Neural progenitor cell (in vitro differentiated cells): ENCODE measurements at regions not wholly inside any gene's neighbourhood (a gene's known extent, or its start where the extent isn't known, plus 50 kb on each side); places are given as distances from the start of the nearest gene placed in this dataset.

Source experiments
- DNase-seq: peaks from one replicate; pipeline ENCODE4 v3.0.0-alpha.2; 2016; ENCODE audit warnings: low spot score
- H2AFZ ChIP-seq: fragments of 200-600 bp; sonication (generic); replicated peaks from 2 replicates; pipeline ENCODE4 v1.6.1; 2016; ENCODE audit warnings: antibody characterized with exemption
- H3F3A ChIP-seq: fragments of 200-600 bp; sonication (generic); 2 replicates; pipeline ENCODE4 v1.6.1; 2016; ENCODE audit warnings: antibody characterized with exemption, low read depth
- H3K27ac ChIP-seq: fragments of 200-600 bp; sonication (generic); 2 replicates; pipeline ENCODE4 v1.5.1; 2016; ENCODE audit warnings: mild to moderate bottlenecking
- H3K27me3 ChIP-seq: fragments of 200-600 bp; sonication (generic); 2 replicates; pipeline ENCODE4 v1.6.1; 2016; ENCODE audit warnings: mild to moderate bottlenecking, moderate library complexity
- H3K36me3 ChIP-seq: fragments of 200-600 bp; sonication (generic); 2 replicates; pipeline ENCODE4 v1.5.1; 2016
- H3K4me1 ChIP-seq: fragments of 200-600 bp; sonication (generic); 2 replicates; pipeline ENCODE4 v1.6.1; 2016; ENCODE audit warnings: mixed run types
- H3K4me2 ChIP-seq: fragments of 200-600 bp; sonication (generic); 2 replicates; pipeline ENCODE4 v1.6.1; 2016
- H3K4me3 ChIP-seq: fragments of 200-600 bp; sonication (generic); 2 replicates; pipeline ENCODE4 v1.5.1; 2016
- H3K79me2 ChIP-seq: fragments of 200-600 bp; sonication (generic); 2 replicates; pipeline ENCODE4 v1.6.1; 2016; ENCODE audit warnings: low read depth
- H3K9ac ChIP-seq: fragments of 200-600 bp; sonication (generic); 2 replicates; pipeline ENCODE4 v1.6.1; 2016
- H3K9me3 ChIP-seq: fragments of 200-600 bp; sonication (generic); 2 replicates; pipeline ENCODE4 v1.5.1; 2016; ENCODE audit warnings: low read depth
- H4K20me1 ChIP-seq: fragments of 200-600 bp; sonication (generic); 2 replicates; pipeline ENCODE4 v1.6.1; 2016; ENCODE audit warnings: low read depth
- H3K27ac Mint-ChIP-seq: 3 replicates; pipeline ENCODE4 v1.8.0; 2021; ENCODE audit warnings: mixed read lengths
- H3K27me3 Mint-ChIP-seq: 2 replicates; pipeline ENCODE4 v1.8.0; 2022; ENCODE audit warnings: low read depth, mild to moderate bottlenecking, inconsistent platforms, moderate library complexity, mixed read lengths; ENCODE audit not compliant: insufficient read depth
- H3K36me3 Mint-ChIP-seq: 3 replicates; pipeline ENCODE4 v1.8.0; 2021; ENCODE audit warnings: mixed read lengths
- H3K4me1 Mint-ChIP-seq: 3 replicates; pipeline ENCODE4 v1.8.0; 2021; ENCODE audit warnings: mixed read lengths
- H3K4me3 Mint-ChIP-seq: 3 replicates; pipeline ENCODE4 v1.8.0; 2021; ENCODE audit warnings: mild to moderate bottlenecking, moderate library complexity, mixed read lengths
- H3K9me3 Mint-ChIP-seq: 3 replicates; pipeline ENCODE4 v1.8.0; 2020; ENCODE audit warnings: mixed read lengths
- EZH2 ChIP-seq: fragments of 200-600 bp; sonication (generic); IDR thresholded peaks from 2 replicates; pipeline ENCODE4 v1.6.1; 2017; ENCODE audit warnings: antibody characterized with exemption, mild to moderate bottlenecking, moderate library complexity
- EZH2phosphoT487 ChIP-seq: fragments of 200-600 bp; sonication (generic); IDR thresholded peaks from 2 replicates; pipeline ENCODE4 v1.6.1; 2017; ENCODE audit warnings: antibody characterized with exemption
- TF ChIP-seq, protein P1 (sequence below): fragments of 200-600 bp; sonication (generic); IDR thresholded peaks from 2 replicates; pipeline ENCODE4 v1.5.1; 2017; ENCODE audit warnings: antibody characterized with exemption, mild to moderate bottlenecking

DNA sequence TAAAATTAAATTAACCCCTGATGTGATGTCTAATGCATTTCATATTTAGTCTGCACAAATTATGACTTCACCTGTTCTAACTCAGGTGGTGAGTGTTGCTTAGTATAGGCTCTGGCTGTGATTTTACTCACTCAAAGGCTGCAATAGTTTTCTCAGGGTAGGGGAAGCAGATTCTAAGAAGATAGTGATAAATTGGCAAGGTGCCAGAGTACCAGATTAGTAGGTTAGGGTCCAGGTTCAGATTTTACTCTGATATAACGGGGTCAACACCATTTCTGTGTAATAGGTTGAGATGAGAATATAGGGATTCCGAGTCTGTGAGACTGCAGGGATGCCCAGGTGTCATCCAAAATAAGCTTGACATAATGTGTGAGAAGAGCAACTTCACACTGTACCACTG, 1049.6 kb downstream of the STIM2 start:
- Histone ChIP-seq H2AFZ (no peak overlapping the region), H3K9ac (no peak overlapping the region), H3F3A (no peaks in the 10 kb centered on the region), H3K79me2 (no peaks in the 10 kb centered on the region), H3K4me2 (no peak overlapping the region), H3K9me3 (no peaks in the 10 kb centered on the region), H3K36me3 (no peaks in the 10 kb centered on the region), H3K4me1 (no peaks in the 10 kb centered on the region), H3K4me3 (no peak overlapping the region), H3K27me3 (no peaks in the 10 kb centered on the region), H3K27ac (no peak overlapping the region), H4K20me1 (no peaks in the 10 kb centered on the region)
- no peak overlapping the region for H3K4me3 Mint-ChIP-seq
- DNase-seq: no peak
- H3K4me1 Mint-ChIP-seq: no peaks in the 10 kb centered on the region
- H3K36me3 Mint-ChIP-seq: no peaks in the 10 kb centered on the region
- H3K27ac Mint-ChIP-seq: no peak overlapping the region
- TF ChIP-seq, protein P1, sequence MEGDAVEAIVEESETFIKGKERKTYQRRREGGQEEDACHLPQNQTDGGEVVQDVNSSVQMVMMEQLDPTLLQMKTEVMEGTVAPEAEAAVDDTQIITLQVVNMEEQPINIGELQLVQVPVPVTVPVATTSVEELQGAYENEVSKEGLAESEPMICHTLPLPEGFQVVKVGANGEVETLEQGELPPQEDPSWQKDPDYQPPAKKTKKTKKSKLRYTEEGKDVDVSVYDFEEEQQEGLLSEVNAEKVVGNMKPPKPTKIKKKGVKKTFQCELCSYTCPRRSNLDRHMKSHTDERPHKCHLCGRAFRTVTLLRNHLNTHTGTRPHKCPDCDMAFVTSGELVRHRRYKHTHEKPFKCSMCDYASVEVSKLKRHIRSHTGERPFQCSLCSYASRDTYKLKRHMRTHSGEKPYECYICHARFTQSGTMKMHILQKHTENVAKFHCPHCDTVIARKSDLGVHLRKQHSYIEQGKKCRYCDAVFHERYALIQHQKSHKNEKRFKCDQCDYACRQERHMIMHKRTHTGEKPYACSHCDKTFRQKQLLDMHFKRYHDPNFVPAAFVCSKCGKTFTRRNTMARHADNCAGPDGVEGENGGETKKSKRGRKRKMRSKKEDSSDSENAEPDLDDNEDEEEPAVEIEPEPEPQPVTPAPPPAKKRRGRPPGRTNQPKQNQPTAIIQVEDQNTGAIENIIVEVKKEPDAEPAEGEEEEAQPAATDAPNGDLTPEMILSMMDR: no peak
- no peak for TF ChIP-seq EZH2phosphoT487
- TF ChIP-seq EZH2: no peak
- H3K27me3 Mint-ChIP-seq: no peaks in the 10 kb centered on the region
- H3K9me3 Mint-ChIP-seq: no peaks in the 10 kb centered on the region

DNA sequence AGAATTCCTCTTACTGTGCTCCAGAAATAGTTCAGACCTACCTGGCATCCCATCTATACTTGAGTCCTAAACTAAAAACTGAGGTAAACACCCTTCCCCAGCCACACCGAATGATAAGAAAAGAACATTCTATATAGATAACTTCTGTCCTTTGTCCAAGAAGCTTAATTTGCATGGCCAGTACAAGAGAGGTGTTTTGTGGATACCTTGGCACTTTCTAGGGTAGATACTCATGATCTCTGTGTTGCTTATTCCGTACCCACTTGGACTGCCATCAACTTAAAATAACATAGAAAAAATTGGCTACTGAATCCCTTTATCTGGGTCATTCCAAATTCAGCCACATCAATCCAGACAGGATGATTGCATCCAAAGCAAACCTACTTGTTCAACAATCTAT, 1050.4 kb downstream of the STIM2 start:
- TF ChIP-seq, protein P1: no peak
- TF ChIP-seq EZH2phosphoT487: no peak
- TF ChIP-seq EZH2: no peak
- DNase-seq: no peak
- Histone ChIP-seq H3K27ac (no peak overlapping the region), H3K27me3 (no peaks in the 10 kb centered on the region), H3F3A (peaks cover 4% of the 10 kb centered on the region), H3K36me3 (no peaks in the 10 kb centered on the region), H3K4me3 (no peak overlapping the region), H3K9me3 (no peaks in the 10 kb centered on the region), H3K79me2 (no peaks in the 10 kb centered on the region), H3K4me1 (peaks cover 6% of the 10 kb centered on the region), H3K4me2 (no peak overlapping the region), H2AFZ (no peak overlapping the region), H3K9ac (no peak overlapping the region), H4K20me1 (no peaks in the 10 kb centered on the region)
- Mint-ChIP-seq H3K36me3 (no peaks in the 10 kb centered on the region), H3K9me3 (no peaks in the 10 kb centered on the region), H3K4me1 (no peaks in the 10 kb centered on the region), H3K27ac (no peak overlapping the region), H3K27me3 (no peaks in the 10 kb centered on the region), H3K4me3 (no peak overlapping the region)

DNA sequence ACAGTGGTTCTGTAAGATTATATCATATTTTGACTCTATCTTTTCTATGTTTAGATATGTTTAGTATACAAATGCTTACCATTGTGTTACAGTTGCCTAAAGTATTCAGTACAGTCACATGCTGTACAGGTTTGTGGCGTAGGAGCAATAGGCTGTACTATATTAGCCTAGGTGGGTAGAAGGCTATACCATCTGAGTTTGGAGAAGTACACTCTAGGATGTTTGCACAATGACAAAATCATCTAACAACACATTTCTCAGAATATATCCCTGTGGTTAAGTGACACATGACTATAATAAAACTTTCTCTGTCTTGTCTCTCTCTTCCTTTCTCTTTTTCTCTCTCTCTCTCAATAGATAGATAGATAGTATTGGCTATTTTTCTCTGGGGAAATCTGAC, 1053.1 kb downstream of the STIM2 start:
- peaks cover 18% of the 10 kb centered on the region for H3K4me1 Mint-ChIP-seq

More for the DNA sequence above, 1053.1 kb downstream of the STIM2 start:
- no peaks in the 10 kb centered on the region for H3K36me3 Mint-ChIP-seq
- no peak for TF ChIP-seq EZH2
- TF ChIP-seq EZH2phosphoT487: no peak
- TF ChIP-seq, protein P1: no peak
- no peaks in the 10 kb centered on the region for H3K27me3 ChIP-seq
- peaks cover 32% of the 10 kb centered on the region for H3K4me1 ChIP-seq
- no peak overlapping the region for H3K4me2 ChIP-seq
- no peaks in the 10 kb centered on the region for H3K36me3 ChIP-seq
- no peak for DNase-seq
- no peak overlapping the region for H3K4me3 ChIP-seq
- H3K4me3 Mint-ChIP-seq: no peak overlapping the region
- H3K27ac Mint-ChIP-seq: no peak overlapping the region
- H3K9me3 Mint-ChIP-seq: no peaks in the 10 kb centered on the region
- H3K9me3 ChIP-seq: no peaks in the 10 kb centered on the region
- no peak overlapping the region for H3K27ac ChIP-seq
- no peak overlapping the region for H2AFZ ChIP-seq
- no peaks in the 10 kb centered on the region for H3K79me2 ChIP-seq
- H3K9ac ChIP-seq: no peak overlapping the region
- peaks cover 28% of the 10 kb centered on the region for H3F3A ChIP-seq
- no peaks in the 10 kb centered on the region for H4K20me1 ChIP-seq
- no peaks in the 10 kb centered on the region for H3K27me3 Mint-ChIP-seq
